ENCODE measurements at regions not wholly inside any gene's neighbourhood (a gene's known extent, or its start where the extent isn't known, plus 50 kb on each side); places are given as distances from the start of the nearest gene placed in this dataset.

DNA sequence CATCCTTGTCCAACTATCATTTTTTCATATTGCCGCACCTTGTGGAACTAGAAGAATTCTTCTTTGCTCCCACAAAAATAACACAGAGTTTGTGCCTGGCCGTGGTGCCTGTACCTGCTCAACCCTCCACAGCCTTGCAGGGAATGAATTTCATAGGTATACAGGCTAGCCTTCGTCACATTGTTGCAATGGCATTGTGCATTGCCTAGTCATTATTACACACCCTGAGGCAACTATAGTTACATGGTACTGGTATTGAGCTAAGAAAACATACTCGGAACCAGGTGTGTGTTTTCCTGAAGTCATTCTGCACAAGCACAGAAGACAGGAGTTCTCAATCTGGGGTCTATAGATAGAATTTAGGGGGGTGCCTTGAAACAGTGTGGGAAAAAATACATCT lies 188.0 kb upstream of the CTAGE1 start:
- Histone ChIP-seq H3K4me1 (peaks cover 2% of the 10 kb centered on the region; the same call in 1 of the 2 replicates), H3K4me3 (ENCODE audit: low read depth, low read length) (no peak overlapping the region), H3K36me3 (no peaks in the 10 kb centered on the region), H3K9me3 (no peaks in the 10 kb centered on the region), H3K27me3 (no peaks in the 10 kb centered on the region)
- DNase-seq: no peak
- TF ChIP-seq, protein P1, sequence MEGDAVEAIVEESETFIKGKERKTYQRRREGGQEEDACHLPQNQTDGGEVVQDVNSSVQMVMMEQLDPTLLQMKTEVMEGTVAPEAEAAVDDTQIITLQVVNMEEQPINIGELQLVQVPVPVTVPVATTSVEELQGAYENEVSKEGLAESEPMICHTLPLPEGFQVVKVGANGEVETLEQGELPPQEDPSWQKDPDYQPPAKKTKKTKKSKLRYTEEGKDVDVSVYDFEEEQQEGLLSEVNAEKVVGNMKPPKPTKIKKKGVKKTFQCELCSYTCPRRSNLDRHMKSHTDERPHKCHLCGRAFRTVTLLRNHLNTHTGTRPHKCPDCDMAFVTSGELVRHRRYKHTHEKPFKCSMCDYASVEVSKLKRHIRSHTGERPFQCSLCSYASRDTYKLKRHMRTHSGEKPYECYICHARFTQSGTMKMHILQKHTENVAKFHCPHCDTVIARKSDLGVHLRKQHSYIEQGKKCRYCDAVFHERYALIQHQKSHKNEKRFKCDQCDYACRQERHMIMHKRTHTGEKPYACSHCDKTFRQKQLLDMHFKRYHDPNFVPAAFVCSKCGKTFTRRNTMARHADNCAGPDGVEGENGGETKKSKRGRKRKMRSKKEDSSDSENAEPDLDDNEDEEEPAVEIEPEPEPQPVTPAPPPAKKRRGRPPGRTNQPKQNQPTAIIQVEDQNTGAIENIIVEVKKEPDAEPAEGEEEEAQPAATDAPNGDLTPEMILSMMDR (IDR thresholded peaks at IDR 0.05; ENCODE audit: low read depth, low read length): no peak

DNA sequence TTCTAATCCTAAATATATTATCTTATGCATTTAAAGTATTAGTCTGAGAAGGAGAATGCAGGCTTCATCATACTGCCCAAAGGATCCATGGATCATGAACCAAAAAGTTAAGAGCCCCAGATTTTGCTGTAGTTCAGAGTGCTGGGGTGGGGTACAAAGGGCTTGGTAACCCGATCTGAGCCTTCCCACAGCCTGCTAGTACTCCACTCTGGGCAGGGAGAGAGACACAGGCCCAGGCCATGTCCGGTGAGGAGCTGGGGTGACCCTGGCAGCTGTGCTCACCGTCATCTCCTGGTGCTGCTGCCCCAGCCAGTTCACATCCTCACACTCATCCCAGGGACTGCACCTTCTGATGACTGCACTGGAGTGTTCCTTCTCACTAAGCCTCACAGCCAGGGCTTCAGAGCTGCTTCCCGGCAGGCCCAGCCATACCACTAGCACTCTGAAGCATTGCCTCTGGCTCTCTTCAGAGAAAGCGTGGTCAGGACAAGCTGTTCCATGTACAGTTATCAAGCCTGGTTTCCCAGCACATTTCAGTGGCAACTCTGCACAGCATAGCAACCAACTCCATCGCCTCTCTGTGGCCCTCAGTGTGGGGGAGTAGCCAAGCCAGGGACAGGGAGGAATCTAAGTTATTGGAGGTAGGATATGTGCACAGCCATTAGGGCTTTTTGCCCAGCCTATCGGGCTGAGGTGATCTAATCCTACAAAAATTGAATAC lies 189.0 kb upstream of the CTAGE1 start:
- no peak for DNase-seq
- Histone ChIP-seq H3K27me3 (no peaks in the 10 kb centered on the region), H3K36me3 (no peaks in the 10 kb centered on the region), H3K9me3 (no peaks in the 10 kb centered on the region), H3K4me1 (peaks cover 2% of the 10 kb centered on the region; the same call in 1 of the 2 replicates), H3K4me3 (ENCODE audit: low read depth, low read length) (no peak overlapping the region)
- TF ChIP-seq, protein P1 (IDR thresholded peaks at IDR 0.05; ENCODE audit: low read depth, low read length): no peak

DNA sequence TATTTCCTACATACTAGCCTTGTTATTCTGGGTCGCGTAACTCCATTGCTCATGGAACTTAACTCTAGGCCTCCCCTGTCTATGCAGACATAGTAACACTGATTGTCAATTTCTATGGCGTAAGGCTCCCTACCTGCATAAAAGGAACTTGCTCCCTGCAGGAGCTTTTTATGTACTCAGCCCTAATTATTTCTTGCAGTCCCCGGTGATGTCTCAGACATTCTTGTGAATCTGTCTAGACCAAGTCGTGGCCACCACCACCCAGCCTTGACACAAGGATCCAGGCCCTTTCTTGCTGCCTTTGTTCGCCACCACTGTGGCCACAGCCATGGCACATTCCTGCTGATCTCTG lies 189.5 kb upstream of the CTAGE1 start:
- no peak overlapping the region for H3K4me3 ChIP-seq (ENCODE audit: low read depth, low read length)
- DNase-seq: no peak
- H3K9me3 ChIP-seq: no peaks in the 10 kb centered on the region
- H3K36me3 ChIP-seq: no peaks in the 10 kb centered on the region
- no peaks in the 10 kb centered on the region for H3K27me3 ChIP-seq
- H3K4me1 ChIP-seq: peaks cover 2% of the 10 kb centered on the region; the same call in 1 of the 2 replicates
- TF ChIP-seq, protein P1 (IDR thresholded peaks at IDR 0.05; ENCODE audit: low read depth, low read length): no peak

DNA sequence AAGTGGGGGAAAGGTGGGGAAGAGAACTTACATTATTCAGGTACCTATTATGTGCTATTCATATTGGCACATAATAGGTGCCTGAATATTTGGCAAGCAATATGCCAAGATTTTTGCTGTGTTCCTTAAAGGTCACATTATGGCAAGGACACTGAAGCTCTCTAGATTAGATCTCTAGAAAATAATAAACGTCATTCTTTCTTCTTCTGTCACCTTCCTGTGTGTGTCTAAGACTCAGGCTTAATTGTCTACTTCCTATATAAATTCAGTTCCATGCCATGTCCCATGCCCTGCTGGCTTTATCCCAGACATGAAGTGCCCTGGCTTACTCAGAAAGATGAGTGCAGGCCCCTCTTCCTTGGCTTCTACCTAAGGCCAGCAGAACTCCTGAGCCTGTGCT lies 191.1 kb upstream of the CTAGE1 start:
- Histone ChIP-seq H3K9me3 (no peaks in the 10 kb centered on the region), H3K4me3 (ENCODE audit: low read depth, low read length) (no peak overlapping the region), H3K27me3 (no peaks in the 10 kb centered on the region), H3K4me1 (peaks cover 2% of the 10 kb centered on the region; the same call in 1 of the 2 replicates), H3K36me3 (no peaks in the 10 kb centered on the region)
- TF ChIP-seq, protein P1 (IDR thresholded peaks at IDR 0.05; ENCODE audit: low read depth, low read length): no peak
- DNase-seq: no peak

DNA sequence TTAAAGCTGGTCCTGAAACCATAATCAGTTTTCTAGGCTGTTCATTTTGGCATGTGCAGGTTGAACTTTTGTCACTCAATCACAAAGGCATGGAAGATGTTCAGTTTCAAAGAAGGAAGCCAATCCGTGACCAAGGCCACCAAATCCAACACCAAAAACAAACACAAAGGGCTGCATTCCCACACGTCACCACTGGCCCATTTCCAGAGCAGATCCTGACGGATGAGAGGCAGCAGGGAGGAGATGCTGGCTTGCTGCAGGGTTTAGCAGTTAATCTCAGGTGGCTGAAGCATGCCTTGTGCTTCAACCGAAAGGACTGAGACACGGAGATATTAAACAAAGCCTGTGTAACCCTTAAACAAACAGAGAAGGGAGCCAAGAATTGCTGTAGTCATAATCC lies 191.9 kb upstream of the CTAGE1 start:
- Histone ChIP-seq H3K9me3 (no peaks in the 10 kb centered on the region), H3K27me3 (no peaks in the 10 kb centered on the region), H3K36me3 (no peaks in the 10 kb centered on the region), H3K4me3 (ENCODE audit: low read depth, low read length) (no peak overlapping the region), H3K4me1 (no peaks in the 10 kb centered on the region; the same call in 1 of the 2 replicates)
- TF ChIP-seq, protein P1 (IDR thresholded peaks at IDR 0.05; ENCODE audit: low read depth, low read length): no peak
- no peak for DNase-seq

DNA sequence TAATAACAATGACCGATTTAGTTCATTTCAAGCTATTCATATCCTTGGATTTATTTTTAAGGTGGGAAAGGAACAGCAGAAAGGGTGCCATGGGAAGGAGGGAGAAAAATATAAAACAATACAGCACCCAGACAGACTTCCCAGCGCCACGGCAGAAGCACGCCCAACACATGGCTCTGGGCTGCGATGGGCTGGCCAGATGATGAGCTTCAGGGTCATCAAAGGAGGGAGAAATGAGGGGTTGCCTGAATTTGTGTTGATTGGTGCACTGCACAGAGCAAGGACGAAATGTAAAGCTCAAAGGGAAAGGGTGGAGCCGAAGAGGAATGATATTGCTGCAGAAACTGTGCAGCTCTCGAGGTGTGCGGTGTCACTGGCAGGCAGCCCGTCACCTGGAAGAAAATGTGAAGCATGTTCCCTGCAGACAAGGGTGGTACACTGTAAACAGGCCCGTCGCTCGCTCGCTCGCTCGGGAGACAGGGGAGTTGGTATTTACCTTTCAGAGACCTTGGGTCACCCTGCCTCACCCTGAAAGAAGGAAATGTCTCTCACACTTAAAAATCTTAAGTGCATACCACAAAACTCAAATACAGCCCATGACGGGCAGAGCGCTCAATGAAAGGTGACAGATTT lies 195.5 kb upstream of the CTAGE1 start:
- H3K4me3 ChIP-seq (ENCODE audit: low read depth, low read length): no peak overlapping the region
- no peak for DNase-seq
- H3K27me3 ChIP-seq: no peaks in the 10 kb centered on the region
- no peaks in the 10 kb centered on the region for H3K4me1 ChIP-seq
- TF ChIP-seq, protein P1 (IDR thresholded peaks at IDR 0.05; ENCODE audit: low read depth, low read length): no peak
- no peaks in the 10 kb centered on the region for H3K9me3 ChIP-seq
- H3K36me3 ChIP-seq: no peaks in the 10 kb centered on the region

Data from BE2C (cell line).